COLO668 (cell line): ENCODE measurements at regions not wholly inside any gene's neighbourhood (a gene's known extent, or its start where the extent isn't known, plus 50 kb on each side); places are given as distances from the start of the nearest gene placed in this dataset.

Experiments used
- DNase-seq: peaks from one replicate; lab custom pipeline; 2025; ENCODE audit not compliant: unreplicated experiment; lab: John Stamatoyannopoulos, UW

- no peak for DNase-seq
Observed at GRCh38 chr2:15701341-15701907, 109.8 kb downstream of the DDX1 start.

- DNase-seq = no peak
Observed at GRCh38 chr2:15701991-15702390, 110.3 kb downstream of the DDX1 start.

GRCh38 chr2:15702452-15702851 is 110.8 kb downstream of the DDX1 start:
- DNase-seq = no peak

- DNase-seq = no peak
Observed at GRCh38 chr2:15703365-15703869, 111.7 kb downstream of the DDX1 start.

GRCh38 chr2:15704086-15704787 is 112.6 kb downstream of the DDX1 start:
- DNase-seq = no peak

- no peak for DNase-seq
Observed at GRCh38 chr2:15704788-15705115, 113.1 kb downstream of the DDX1 start.

GRCh38 chr2:15705310-15705709 is 113.6 kb downstream of the DDX1 start:
- no peak for DNase-seq

- no peak for DNase-seq
Observed at GRCh38 chr2:15705839-15706386, 114.2 kb downstream of the DDX1 start.

GRCh38 chr2:15706424-15706823 is 114.8 kb downstream of the DDX1 start:
- no peak for DNase-seq

- no peak for DNase-seq
Observed at GRCh38 chr2:15706986-15707632, 115.4 kb downstream of the DDX1 start.

- no peak for DNase-seq
Observed at GRCh38 chr2:15708161-15708560, 116.5 kb downstream of the DDX1 start.

GRCh38 chr2:15708865-15709820 is 117.5 kb downstream of the DDX1 start:
- DNase-seq = no peak

- no peak for DNase-seq
Observed at GRCh38 chr2:15711126-15711860, 119.6 kb downstream of the DDX1 start.

- no peak for DNase-seq
Observed at GRCh38 chr2:15712551-15713342, 121.1 kb downstream of the DDX1 start.

- DNase-seq = no peak
Observed at GRCh38 chr2:15713475-15713874, 121.8 kb downstream of the DDX1 start.

GRCh38 chr2:15714002-15714401 is 122.3 kb downstream of the DDX1 start:
- DNase-seq = no peak

- DNase-seq = no peak
Observed at GRCh38 chr2:15714609-15715008, 122.9 kb downstream of the DDX1 start.

GRCh38 chr2:15715596-15715995 is 123.9 kb downstream of the DDX1 start:
- DNase-seq = no peak

- DNase-seq = no peak
Observed at GRCh38 chr2:15718103-15718943, 126.7 kb downstream of the DDX1 start.
